Activated CD4-positive, alpha-beta T cell treated with anti-CD3 and anti-CD28 coated beads, Interleukin-2, amount 10 ng/mL, durations not matched to agents 7 days and 5 days (primary cell): ENCODE measurements at regions not wholly inside any gene's neighbourhood (a gene's known extent, or its start where the extent isn't known, plus 50 kb on each side); places are given as distances from the start of the nearest gene placed in this dataset.

Source experiments
- CTCF ChIA-PET: fragments of 350-600 bp; sonication (Branson Sonifier 250); formaldehyde crosslinking; loops from one replicate; lab custom pipeline; 2021; ENCODE audit warnings: antibody characterized with exemption; lab: Charles Lee
- POLR2A ChIA-PET: fragments of 350-600 bp; sonication (Branson Sonifier 250); formaldehyde crosslinking; loops from one replicate; lab custom pipeline; 2021; ENCODE audit warnings: antibody characterized with exemption; lab: Charles Lee
- DNase-seq: peaks from one replicate; pipeline ENCODE4 v3.0.0-alpha.2; 2020
- H3K27ac Mint-ChIP-seq: one replicate; pipeline ENCODE4 v1.8.0; 2021; ENCODE audit warnings: mild to moderate bottlenecking, moderate library complexity, mixed read lengths
- H3K27me3 Mint-ChIP-seq: one replicate; pipeline ENCODE4 v1.8.0; 2021; ENCODE audit warnings: mixed read lengths
- H3K36me3 Mint-ChIP-seq: one replicate; pipeline ENCODE4 v1.8.0; 2021; ENCODE audit warnings: low read depth, mixed read lengths
- H3K4me1 Mint-ChIP-seq: one replicate; pipeline ENCODE4 v1.8.0; 2021; ENCODE audit warnings: mixed read lengths
- H3K4me3 Mint-ChIP-seq: one replicate; pipeline ENCODE4 v1.8.0; 2021; ENCODE audit warnings: mild to moderate bottlenecking, moderate library complexity, mixed read lengths
- H3K9me3 Mint-ChIP-seq: one replicate; pipeline ENCODE4 v1.8.0; 2021; ENCODE audit warnings: mixed read lengths

DNA sequence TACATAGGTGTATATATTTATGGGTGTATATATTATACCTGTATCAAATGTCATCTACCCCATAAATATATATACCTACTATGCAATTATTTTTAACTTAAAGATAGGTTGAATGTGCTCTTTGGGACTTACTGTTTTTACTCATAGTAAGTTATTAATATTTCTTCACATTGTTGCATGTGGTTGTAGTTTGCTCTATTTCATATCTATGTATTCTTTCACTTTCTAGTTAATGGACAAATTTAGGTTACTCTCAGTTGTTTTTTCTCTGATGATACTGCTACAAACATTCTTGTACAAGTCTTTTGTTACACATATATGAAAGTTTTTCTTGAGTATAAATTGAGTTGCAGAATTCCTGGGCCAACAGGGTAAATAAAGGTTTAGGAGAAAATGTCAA is 601.8 kb upstream of the ID2 start:
- Mint-ChIP-seq H3K27me3 (no peaks in the 10 kb centered on the region), H3K9me3 (peaks cover 34% of the 10 kb centered on the region), H3K36me3 (peaks cover 16% of the 10 kb centered on the region), H3K27ac (no peak overlapping the region), H3K4me1 (peaks cover 12% of the 10 kb centered on the region), H3K4me3 (no peak overlapping the region)
- POLR2A ChIA-PET: no interaction called here
- CTCF ChIA-PET: no interaction called here
- no peak for DNase-seq

DNA sequence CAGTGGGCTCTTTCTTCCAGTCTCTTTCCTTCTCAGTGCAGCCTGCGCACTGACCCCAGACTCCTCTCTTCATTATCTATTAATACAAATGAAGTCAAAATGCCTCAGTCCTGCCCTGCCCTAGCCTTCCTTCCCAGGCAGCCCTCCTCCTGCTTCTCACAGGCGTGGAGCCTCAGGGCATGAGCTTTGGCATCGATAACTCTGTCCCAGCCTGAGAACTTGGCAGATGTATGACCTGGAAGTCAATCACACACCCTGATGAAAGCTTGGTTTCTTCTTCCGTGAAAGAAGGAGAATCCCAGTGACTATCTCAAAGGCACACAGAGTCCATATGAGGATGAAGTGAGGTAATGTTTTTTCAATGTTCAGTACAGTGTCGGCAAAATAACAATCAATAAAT is 600.7 kb upstream of the ID2 start:
- ChIA-PET POLR2A (no interaction called here), CTCF (interaction anchor here (1.1 kb wide), 1 partner anchor 10 kb away, joined by 3 read pairs; no protein-coding TSS in a partner anchor)
- peaks cover 14% of the 10 kb centered on the region for H3K36me3 Mint-ChIP-seq
- H3K9me3 Mint-ChIP-seq: peaks cover 27% of the 10 kb centered on the region
- DNase-seq: no peak
- no peak overlapping the region for H3K4me3 Mint-ChIP-seq
- no peaks in the 10 kb centered on the region for H3K27me3 Mint-ChIP-seq
- H3K27ac Mint-ChIP-seq: no peak overlapping the region
- H3K4me1 Mint-ChIP-seq: peaks cover 9% of the 10 kb centered on the region

DNA sequence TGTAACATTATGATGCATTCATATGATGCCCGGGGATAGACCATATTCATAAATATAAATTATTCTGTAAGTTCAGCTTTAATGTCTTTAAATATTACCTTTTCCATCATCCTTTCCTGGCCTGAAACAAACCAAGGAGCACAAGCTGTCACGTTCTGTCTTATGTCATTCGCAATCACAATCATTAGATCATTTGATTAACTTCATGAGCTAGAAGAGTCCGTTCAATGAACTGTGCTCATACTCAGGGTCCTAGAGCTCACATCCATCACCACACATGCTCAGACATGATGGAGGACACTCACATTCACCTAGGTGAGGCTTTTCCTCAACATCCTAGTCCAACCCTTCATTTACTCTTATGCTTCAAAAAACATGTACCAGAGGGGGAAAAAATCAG is 599.0 kb upstream of the ID2 start:
- Mint-ChIP-seq H3K9me3 (peaks cover 15% of the 10 kb centered on the region), H3K4me3 (no peak overlapping the region), H3K36me3 (peaks cover 3% of the 10 kb centered on the region), H3K27me3 (no peaks in the 10 kb centered on the region), H3K4me1 (no peaks in the 10 kb centered on the region), H3K27ac (no peak overlapping the region)
- ChIA-PET POLR2A (no interaction called here), CTCF (interaction anchor here (0.5 to 1.2 kb wide), 4 partner anchors 14 to 820 kb away, joined by 3 to 4 read pairs (median 3); no protein-coding TSS in a partner anchor)
- DNase-seq: no peak

DNA sequence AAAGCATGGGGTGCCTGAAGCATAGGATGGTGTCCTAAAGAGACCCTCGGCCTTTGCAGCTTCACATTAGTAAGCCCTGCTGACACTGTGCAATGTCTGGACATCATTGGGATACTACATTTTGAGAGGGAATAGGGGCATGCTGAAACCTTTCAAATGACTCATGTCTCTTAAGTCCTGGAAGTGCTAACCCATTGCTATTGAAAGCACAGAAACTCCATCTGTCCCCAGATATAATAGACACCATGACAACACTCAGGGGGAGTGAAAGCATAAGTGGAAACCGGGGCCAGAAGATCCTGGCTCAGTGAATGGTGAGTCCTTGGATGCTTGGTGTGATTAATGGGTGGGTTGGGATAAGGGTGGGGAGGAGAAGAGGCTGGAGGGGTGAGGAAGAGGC is 595.5 kb upstream of the ID2 start:
- no peak overlapping the region for H3K4me3 Mint-ChIP-seq
- POLR2A ChIA-PET: no interaction called here
- CTCF ChIA-PET: no interaction called here

DNA sequence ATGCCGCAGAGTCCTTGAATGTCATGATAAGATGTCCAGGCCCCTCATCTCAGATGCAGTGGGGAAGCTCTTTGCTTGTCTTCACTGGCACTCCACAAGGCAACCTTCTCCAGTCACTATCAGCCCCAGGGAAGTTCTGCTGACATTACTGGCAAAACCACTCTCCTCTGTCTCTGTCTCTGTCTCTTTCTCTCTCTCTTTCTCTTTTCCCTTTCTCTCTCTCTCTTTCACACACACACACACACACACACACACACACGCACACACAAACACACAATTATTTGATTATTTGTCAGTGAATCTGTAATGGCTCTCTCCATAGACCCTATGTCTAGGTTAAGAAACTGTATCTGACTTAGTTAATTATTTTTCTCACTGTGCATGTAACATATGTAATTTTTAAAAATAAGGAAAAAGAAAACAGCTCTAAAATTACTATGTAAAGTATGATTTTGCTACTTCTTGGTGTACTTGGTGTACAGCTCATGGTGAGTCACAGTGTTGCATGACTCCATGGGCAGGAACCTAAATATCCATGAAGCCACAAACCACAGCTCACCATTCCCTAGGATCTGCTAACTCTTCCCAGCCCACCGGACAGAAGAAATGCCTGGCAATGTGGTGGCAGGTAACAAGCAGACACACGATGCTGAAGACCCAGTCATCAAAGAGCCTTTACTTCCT is 594.9 kb upstream of the ID2 start:
- POLR2A ChIA-PET: no interaction called here
- CTCF ChIA-PET: interaction anchor here (1.4 kb wide), 1 partner anchor 24 kb away, joined by 4 read pairs; no protein-coding TSS in a partner anchor
- Mint-ChIP-seq H3K4me1 (no peaks in the 10 kb centered on the region), H3K4me3 (no peak overlapping the region), H3K9me3 (peaks cover 2% of the 10 kb centered on the region), H3K36me3 (no peaks in the 10 kb centered on the region), H3K27ac (no peak overlapping the region), H3K27me3 (no peaks in the 10 kb centered on the region)
- DNase-seq: no peak

More for the DNA sequence above, 595.5 kb upstream of the ID2 start:
- peaks cover 2% of the 10 kb centered on the region for H3K9me3 Mint-ChIP-seq
- no peaks in the 10 kb centered on the region for H3K27me3 Mint-ChIP-seq
- DNase-seq: no peak
- no peaks in the 10 kb centered on the region for H3K36me3 Mint-ChIP-seq
- H3K4me1 Mint-ChIP-seq: no peaks in the 10 kb centered on the region
- no peak overlapping the region for H3K27ac Mint-ChIP-seq

DNA sequence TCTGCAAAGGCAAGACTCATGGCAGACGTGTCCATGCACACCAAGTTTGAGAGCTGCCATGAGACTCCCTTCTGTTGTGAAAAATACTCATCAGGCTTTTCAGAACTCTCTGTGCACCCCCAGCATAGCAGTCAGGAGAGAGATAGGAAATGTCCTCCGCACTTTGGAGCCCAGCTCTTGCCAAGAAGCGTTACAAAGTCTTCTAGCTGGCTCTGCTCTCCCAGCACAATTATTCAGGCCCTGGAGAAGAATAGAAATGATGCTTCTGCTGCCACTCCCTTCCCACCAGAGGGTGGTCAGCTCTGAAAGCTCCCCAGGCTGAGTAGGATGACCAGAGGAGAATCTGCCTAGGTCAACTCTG is 594.4 kb upstream of the ID2 start:
- ChIA-PET POLR2A (no interaction called here), CTCF (interaction anchor here (1.2 to 1.4 kb wide), 2 partner anchors 14 to 23 kb away, joined by 3 to 4 read pairs; no protein-coding TSS in a partner anchor)
- no peak overlapping the region for H3K27ac Mint-ChIP-seq
- H3K4me1 Mint-ChIP-seq: no peaks in the 10 kb centered on the region
- H3K9me3 Mint-ChIP-seq: peaks cover 2% of the 10 kb centered on the region
- H3K4me3 Mint-ChIP-seq: no peak overlapping the region
- H3K36me3 Mint-ChIP-seq: no peaks in the 10 kb centered on the region
- DNase-seq: no peak
- H3K27me3 Mint-ChIP-seq: no peaks in the 10 kb centered on the region

DNA sequence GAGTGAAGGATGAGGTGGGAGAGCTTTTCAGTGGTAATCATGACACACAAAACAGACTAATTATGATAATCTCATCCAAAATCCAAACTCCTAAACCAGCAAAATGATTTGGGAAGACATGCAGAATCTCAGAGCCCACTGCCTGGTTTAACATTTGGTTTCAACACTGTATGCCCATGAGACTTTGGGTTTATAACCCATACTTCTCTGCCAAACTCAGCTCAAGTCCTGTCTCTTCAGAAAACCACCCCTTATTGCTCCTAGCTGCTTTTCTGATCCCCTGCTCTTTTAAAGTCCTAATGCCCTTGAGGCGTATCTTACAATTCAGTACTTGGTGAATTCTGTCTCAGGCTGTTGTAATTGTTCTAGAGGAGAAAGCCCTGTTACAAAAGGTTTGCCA is 593.0 kb upstream of the ID2 start:
- H3K27ac Mint-ChIP-seq: no peak overlapping the region
- H3K9me3 Mint-ChIP-seq: peaks cover 2% of the 10 kb centered on the region
- ChIA-PET POLR2A (no interaction called here), CTCF (interaction anchor here (0.5 to 1.2 kb wide), 4 partner anchors 10 to 407 kb away, joined by 3 read pairs; no protein-coding TSS in a partner anchor)
- no peak overlapping the region for H3K4me3 Mint-ChIP-seq
- H3K4me1 Mint-ChIP-seq: no peaks in the 10 kb centered on the region
- DNase-seq: no peak
- H3K27me3 Mint-ChIP-seq: no peaks in the 10 kb centered on the region
- no peaks in the 10 kb centered on the region for H3K36me3 Mint-ChIP-seq

DNA sequence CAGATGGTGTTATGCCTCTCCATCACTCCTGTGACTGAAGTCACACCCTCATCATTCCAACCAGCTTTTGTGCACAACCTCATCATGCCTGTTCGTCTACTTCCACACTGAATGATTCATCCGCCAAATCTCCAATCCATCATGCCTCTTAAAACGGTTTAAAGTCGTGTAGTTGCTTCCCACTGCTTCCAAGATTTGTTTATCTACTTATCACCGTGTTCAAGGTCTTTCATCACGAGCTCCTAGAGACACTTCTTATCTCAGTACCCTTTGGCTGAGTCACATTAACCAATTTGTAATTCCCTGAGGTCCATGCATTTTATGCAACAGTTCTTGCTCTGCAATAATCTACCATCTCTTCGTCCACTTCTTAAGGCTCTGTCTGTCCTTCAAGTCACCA is 592.3 kb upstream of the ID2 start:
- no peak for DNase-seq
- Mint-ChIP-seq H3K4me1 (no peaks in the 10 kb centered on the region), H3K27ac (no peak overlapping the region), H3K9me3 (no peaks in the 10 kb centered on the region), H3K4me3 (no peak overlapping the region), H3K27me3 (no peaks in the 10 kb centered on the region), H3K36me3 (no peaks in the 10 kb centered on the region)
- CTCF ChIA-PET: no interaction called here
- POLR2A ChIA-PET: no interaction called here

DNA sequence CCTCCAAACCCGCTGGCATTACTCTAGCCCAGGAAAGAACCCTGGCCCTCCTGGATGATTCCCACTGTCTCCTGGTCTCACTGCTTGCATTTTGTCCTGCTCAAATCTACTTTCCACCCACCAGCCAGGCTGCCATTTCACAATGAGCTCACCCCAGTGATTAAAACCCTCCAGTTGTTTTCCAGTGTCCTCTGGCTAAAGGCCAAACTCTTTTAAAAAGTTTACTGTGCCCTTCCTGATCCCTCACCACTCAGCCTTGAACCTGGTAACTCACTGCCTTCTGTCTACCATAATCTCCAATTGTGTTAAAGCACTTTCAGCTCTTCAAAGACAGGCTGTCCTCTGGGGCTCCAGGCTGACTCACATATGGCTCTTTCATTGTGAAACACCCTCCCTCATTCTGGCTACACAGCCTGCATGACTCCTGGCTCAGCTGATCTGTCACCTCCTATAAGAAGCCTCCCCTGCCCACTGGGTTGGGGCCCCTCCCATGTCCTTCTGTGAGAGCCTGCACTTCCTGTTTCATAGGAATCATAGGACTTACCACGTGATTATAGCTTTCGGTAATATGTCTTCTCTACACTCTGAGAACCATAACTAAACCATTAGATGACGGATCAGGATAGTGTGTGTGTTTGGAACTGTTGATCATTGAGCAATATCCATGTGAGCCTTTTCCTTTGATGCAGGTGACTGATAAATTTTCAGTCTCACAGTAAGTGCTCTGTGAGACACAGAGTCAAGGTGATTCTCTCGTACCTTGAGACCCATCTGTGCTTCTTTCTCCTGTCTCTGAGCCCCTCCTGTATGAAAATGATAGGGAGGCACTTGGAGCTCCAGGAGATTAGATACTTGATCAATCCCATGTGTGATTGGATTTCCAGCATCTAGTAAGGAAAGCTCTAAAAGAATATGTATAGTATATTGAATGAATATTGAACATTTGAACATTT is 590.8 kb upstream of the ID2 start:
- no peak for DNase-seq
- Mint-ChIP-seq H3K4me1 (no peaks in the 10 kb centered on the region), H3K36me3 (no peaks in the 10 kb centered on the region)

DNA sequence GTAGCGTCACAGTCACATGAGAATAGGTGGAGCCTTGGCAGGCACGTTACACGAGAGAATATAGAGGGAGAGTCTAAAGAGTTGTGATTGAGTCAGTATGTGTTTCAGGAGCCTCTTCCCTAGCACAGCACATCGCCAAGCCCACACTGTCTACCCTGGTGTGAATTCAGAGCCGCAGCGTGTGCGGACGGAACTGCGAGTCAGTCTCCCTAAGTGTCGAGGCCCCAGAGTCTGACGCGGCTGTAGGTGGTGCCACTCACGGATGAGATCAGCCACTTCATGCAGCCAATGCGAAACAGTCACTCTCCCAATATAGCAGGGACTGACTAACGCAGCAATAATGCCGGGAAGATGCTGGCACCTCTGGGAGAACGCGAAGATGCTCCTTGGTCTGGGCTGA is 587.3 kb upstream of the ID2 start:
- Mint-ChIP-seq H3K4me1 (no peaks in the 10 kb centered on the region), H3K9me3 (peaks cover 7% of the 10 kb centered on the region), H3K27ac (no peak overlapping the region), H3K27me3 (no peaks in the 10 kb centered on the region), H3K4me3 (no peak overlapping the region), H3K36me3 (no peaks in the 10 kb centered on the region)
- no peak for DNase-seq
- CTCF ChIA-PET: no interaction called here
- POLR2A ChIA-PET: no interaction called here

More for the DNA sequence above, 590.8 kb upstream of the ID2 start:
- no peaks in the 10 kb centered on the region for H3K27me3 Mint-ChIP-seq
- H3K4me3 Mint-ChIP-seq: no peak overlapping the region
- POLR2A ChIA-PET: no interaction called here
- no peaks in the 10 kb centered on the region for H3K9me3 Mint-ChIP-seq
- H3K27ac Mint-ChIP-seq: no peak overlapping the region
- CTCF ChIA-PET: interaction anchor here (1.0 kb wide), 1 partner anchor 10 kb away, joined by 3 read pairs; no protein-coding TSS in a partner anchor

DNA sequence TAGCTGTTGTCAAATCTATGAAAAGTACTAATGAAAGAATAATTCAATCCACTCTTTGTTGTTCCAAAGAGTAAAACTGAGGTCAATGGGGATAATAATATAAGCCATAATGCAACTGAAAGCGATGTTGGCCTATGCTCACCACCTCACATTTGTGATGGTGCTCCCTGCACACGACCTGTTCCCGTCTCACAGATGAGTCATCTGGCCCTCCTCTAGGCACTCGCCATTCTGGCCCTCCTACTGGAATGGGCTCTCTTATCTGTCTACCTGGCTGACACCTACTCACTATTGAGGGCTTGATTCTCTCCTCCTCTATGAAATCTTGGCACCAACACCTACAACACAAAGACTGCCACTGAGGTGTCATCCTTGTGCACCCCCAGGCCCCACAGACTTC is 585.9 kb upstream of the ID2 start:
- Mint-ChIP-seq H3K27ac (no peak overlapping the region), H3K27me3 (no peaks in the 10 kb centered on the region), H3K36me3 (no peaks in the 10 kb centered on the region), H3K9me3 (peaks cover 7% of the 10 kb centered on the region), H3K4me1 (no peaks in the 10 kb centered on the region), H3K4me3 (no peak overlapping the region)
- ChIA-PET CTCF (no interaction called here), POLR2A (no interaction called here)
- no peak for DNase-seq

DNA sequence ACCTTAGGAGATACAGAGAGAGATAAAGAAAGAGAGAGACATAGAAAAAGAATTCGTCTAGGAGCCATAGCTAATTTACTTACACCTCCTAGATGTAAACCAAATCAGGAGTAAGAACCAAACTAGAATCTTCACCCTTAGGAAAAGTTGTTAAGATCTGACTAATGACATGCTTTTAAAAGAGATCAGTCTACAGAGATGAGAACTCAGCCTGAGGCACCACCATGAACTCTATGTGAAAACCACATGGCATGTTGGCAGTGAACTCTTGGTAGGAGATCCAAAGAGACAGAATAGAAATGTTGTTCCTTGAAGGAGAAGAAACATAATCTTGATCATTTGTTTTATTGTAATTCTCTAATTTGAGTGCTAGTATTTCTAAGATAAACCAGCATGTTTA is 585.4 kb upstream of the ID2 start:
- ChIA-PET CTCF (interaction anchor here (1.2 kb wide), 1 partner anchor 14 kb away, joined by 6 read pairs; no protein-coding TSS in a partner anchor), POLR2A (no interaction called here)
- Mint-ChIP-seq H3K9me3 (peaks cover 7% of the 10 kb centered on the region), H3K27me3 (no peaks in the 10 kb centered on the region), H3K27ac (no peak overlapping the region), H3K4me1 (no peaks in the 10 kb centered on the region), H3K4me3 (no peak overlapping the region), H3K36me3 (no peaks in the 10 kb centered on the region)
- DNase-seq: no peak
